Trophoblast cell (in vitro differentiated cells and primary cell): ENCODE measurements at regions not wholly inside any gene's neighbourhood (a gene's known extent, or its start where the extent isn't known, plus 50 kb on each side); places are given as distances from the start of the nearest gene placed in this dataset.

Experiments used
- DNase-seq, 2 donors: peaks; one replicate each; pipeline ENCODE4 v3.0.0-alpha.2; 2016
- H2AFZ ChIP-seq: 2 replicates; pipeline ENCODE4 v1.6.1; 2013; ENCODE audit warnings: low read length, moderate library complexity, mild to moderate bottlenecking; ENCODE audit not compliant: insufficient read depth, poor library complexity
- H2AK5ac ChIP-seq: 2 replicates; pipeline ENCODE4 v1.6.1; 2013; ENCODE audit warnings: mild to moderate bottlenecking, low read length
- H2BK120ac ChIP-seq: 2 replicates; pipeline ENCODE4 v1.6.1; 2013; ENCODE audit warnings: low read length, mild to moderate bottlenecking, moderate library complexity; ENCODE audit not compliant: insufficient read depth, poor library complexity
- H2BK12ac ChIP-seq: 2 replicates; pipeline ENCODE4 v1.6.1; 2013; ENCODE audit warnings: mild to moderate bottlenecking, low read length, moderate library complexity
- H2BK5ac ChIP-seq: 2 replicates; pipeline ENCODE4 v1.6.1; 2013; ENCODE audit warnings: low read length, low read depth, moderate library complexity, mild to moderate bottlenecking; ENCODE audit not compliant: poor library complexity
- H3K14ac ChIP-seq: 2 replicates; pipeline ENCODE4 v1.6.1; 2013; ENCODE audit warnings: mild to moderate bottlenecking, low read length
- H3K18ac ChIP-seq: 2 replicates; pipeline ENCODE4 v1.6.1; 2013; ENCODE audit warnings: mild to moderate bottlenecking, low read length
- H3K23ac ChIP-seq: 2 replicates; pipeline ENCODE4 v1.6.1; 2013; ENCODE audit warnings: low read length
- H3K27ac ChIP-seq: 2 replicates; pipeline ENCODE4 v1.5.1; 2013; ENCODE audit warnings: low read depth, mild to moderate bottlenecking, inconsistent platforms, low read length, moderate library complexity
- H3K27me3 ChIP-seq: 2 replicates; pipeline ENCODE4 v1.6.1; 2013; ENCODE audit warnings: inconsistent platforms, mild to moderate bottlenecking, low read length, moderate library complexity; ENCODE audit not compliant: insufficient read depth
- H3K36me3 ChIP-seq, 2 experiments: 1 replicate in 1 of 2; 2 replicates in 1 of 2; pipeline ENCODE4 v1.6.1; 2013; ENCODE audit warnings: low read length in 2 of 2, mild to moderate bottlenecking in 2 of 2, moderate library complexity in 1 of 2; ENCODE audit not compliant: insufficient read depth in 2 of 2, control insufficient read depth in 1 of 2
- H3K4ac ChIP-seq: 2 replicates; pipeline ENCODE4 v1.6.1; 2013; ENCODE audit warnings: low read depth, mild to moderate bottlenecking, low read length, moderate library complexity
- H3K4me1 ChIP-seq, 2 experiments: 1 replicate in 1 of 2; 2 replicates in 1 of 2; pipeline ENCODE4 v1.6.1; 2013; ENCODE audit warnings: low read length in 2 of 2, mild to moderate bottlenecking in 2 of 2, moderate library complexity in 1 of 2; ENCODE audit not compliant: insufficient read depth in 2 of 2, control insufficient read depth in 1 of 2
- H3K4me2 ChIP-seq: 2 replicates; pipeline ENCODE4 v1.6.1; 2013; ENCODE audit warnings: inconsistent platforms, mild to moderate bottlenecking, low read length, moderate library complexity
- H3K4me3 ChIP-seq: 2 replicates; pipeline ENCODE4 v1.5.1; 2013; ENCODE audit warnings: mild to moderate bottlenecking, low read depth, low read length, inconsistent platforms
- H3K79me1 ChIP-seq: one replicate; pipeline ENCODE4 v1.6.1; 2013; ENCODE audit warnings: low read length
- H3K79me2 ChIP-seq: 2 replicates; pipeline ENCODE4 v1.6.1; 2013; ENCODE audit warnings: low read length, mild to moderate bottlenecking; ENCODE audit not compliant: control insufficient read depth, insufficient read depth, poor library complexity
- H3K9ac ChIP-seq: 2 replicates; pipeline ENCODE4 v1.6.1; 2013; ENCODE audit warnings: mild to moderate bottlenecking, low read length
- H3K9me3 ChIP-seq: 2 replicates; pipeline ENCODE4 v1.6.1; 2013; ENCODE audit warnings: low read depth, mild to moderate bottlenecking, control low read depth, inconsistent platforms, low read length; ENCODE audit not compliant: insufficient read depth
- H4K12ac ChIP-seq: 2 replicates; pipeline ENCODE4 v1.6.1; 2013; ENCODE audit warnings: low read depth, mild to moderate bottlenecking, low read length, moderate library complexity
- H4K8ac ChIP-seq: 2 replicates; pipeline ENCODE4 v1.6.1; 2013; ENCODE audit warnings: low read depth, mild to moderate bottlenecking, low read length, moderate library complexity
- H4K91ac ChIP-seq: one replicate; pipeline ENCODE4 v1.6.1; 2013; ENCODE audit warnings: low read depth, mild to moderate bottlenecking, low read length, moderate library complexity
- WGBS: extraction: QIAGEN DNeasy Blood & Tissue Kit; methylation state at CpG from one replicate; pipeline ENCODE4 v1.1.7; 2013; ENCODE audit warnings: missing lambda C conversion rate; ENCODE audit not compliant: insufficient read length, insufficient coverage; ENCODE audit errors: extremely low coverage; 5-methylcytosine and 5-hydroxymethylcytosine counted together

DNA sequence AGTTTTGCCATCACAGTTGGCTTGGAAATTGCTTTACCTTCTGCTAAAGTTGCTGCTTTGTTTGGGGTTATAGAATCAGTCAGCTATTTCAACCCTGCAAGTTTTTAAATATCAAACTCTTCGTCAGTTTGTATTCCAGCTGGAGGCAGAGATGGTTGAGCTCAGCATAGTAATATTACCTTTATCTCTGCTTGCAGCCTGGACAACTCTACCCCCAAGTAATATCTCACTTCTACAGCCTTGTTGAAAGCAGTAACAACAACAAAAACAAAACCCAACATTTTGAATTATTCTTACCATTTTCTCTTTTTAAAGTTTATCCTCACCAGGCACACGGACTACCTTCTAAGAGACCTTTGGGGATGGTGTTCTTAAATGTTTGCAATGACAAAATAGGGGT is 239.1 kb upstream of the PHF14 start:
- Histone ChIP-seq H2BK120ac (no peak overlapping the region), H3K79me2 (no peaks in the 10 kb centered on the region), H3K27ac (no peak overlapping the region), H3K23ac (no peak overlapping the region), H2BK12ac (no peak overlapping the region), H3K4me3 (no peak overlapping the region), H3K9ac (no peak overlapping the region), H4K91ac (no peak overlapping the region), H3K18ac (no peak overlapping the region), H3K4me1 (no peaks in the 10 kb centered on the region), H3K14ac (no peak overlapping the region), H3K36me3 (no peaks in the 10 kb centered on the region), H3K4me2 (no peak overlapping the region), H3K79me1 (no peaks in the 10 kb centered on the region), H2AK5ac (no peak overlapping the region), H3K9me3 (no peaks in the 10 kb centered on the region), H3K4ac (no peak overlapping the region), H2BK5ac (no peak overlapping the region), H3K27me3 (no peaks in the 10 kb centered on the region), H4K12ac (no peak overlapping the region), H4K8ac (no peak overlapping the region), H2AFZ (no peak overlapping the region)
- no peak for DNase-seq
- WGBS, result no CpG with 5 or more reads among the region's 2 CpGs

- H3K79me1 ChIP-seq, result no peaks in the 10 kb centered on the region
- H4K12ac ChIP-seq, result no peak overlapping the region
- no peak overlapping the region for H2AK5ac ChIP-seq
- no peak overlapping the region for H3K27ac ChIP-seq
- no peaks in the 10 kb centered on the region for H3K4me1 ChIP-seq
- no peak overlapping the region for H4K91ac ChIP-seq
- no peak overlapping the region for H4K8ac ChIP-seq
- H3K36me3 ChIP-seq, result no peaks in the 10 kb centered on the region
- H3K9me3 ChIP-seq, result no peaks in the 10 kb centered on the region
- H3K4me3 ChIP-seq, result no peak overlapping the region
- H3K14ac ChIP-seq, result no peak overlapping the region
- no peak overlapping the region for H3K4ac ChIP-seq
- no peak for DNase-seq
- H2BK5ac ChIP-seq, result no peak overlapping the region
- H3K18ac ChIP-seq, result no peak overlapping the region
- H3K27me3 ChIP-seq, result no peaks in the 10 kb centered on the region
- no peak overlapping the region for H2AFZ ChIP-seq
- no peak overlapping the region for H2BK12ac ChIP-seq
- H3K4me2 ChIP-seq, result no peak overlapping the region
- no peaks in the 10 kb centered on the region for H3K79me2 ChIP-seq
- no peak overlapping the region for H3K23ac ChIP-seq
- WGBS, result no CpG with 5 or more reads among the region's 4 CpGs
- no peak overlapping the region for H3K9ac ChIP-seq
- H2BK120ac ChIP-seq, result no peak overlapping the region
Measured at GRCh38 chr7:10739401-10739800, 234.3 kb upstream of the PHF14 start.

GRCh38 chr7:10740805-10741204 is 232.9 kb upstream of the PHF14 start:
- Histone ChIP-seq H3K27me3 (no peaks in the 10 kb centered on the region), H3K79me2 (no peaks in the 10 kb centered on the region)

DNA sequence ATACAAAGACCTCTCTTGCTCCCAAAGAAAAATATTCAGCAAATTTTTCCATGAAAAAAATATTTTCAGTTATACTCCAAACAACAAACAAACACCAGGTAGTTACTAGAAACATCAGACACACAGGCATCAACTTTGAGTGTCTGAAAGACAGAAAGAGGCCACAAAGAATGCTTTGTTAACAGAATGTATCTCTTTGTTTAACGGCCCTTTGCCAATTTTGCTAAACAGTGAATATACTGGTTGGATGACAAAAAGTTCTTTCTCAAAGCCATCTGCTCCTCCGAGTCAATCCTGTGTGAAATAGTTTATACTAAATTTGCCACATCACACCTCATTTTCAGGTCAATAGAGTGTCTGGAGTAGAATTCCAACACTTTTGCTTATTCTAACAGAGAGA is 216.7 kb upstream of the PHF14 start:
- no CpG with 5 or more reads among the region's 2 CpGs for WGBS
- Histone ChIP-seq H3K9me3 (peaks cover 3% of the 10 kb centered on the region), H2AK5ac (no peak overlapping the region), H2BK120ac (no peak overlapping the region), H3K14ac (no peak overlapping the region), H2BK12ac (no peak overlapping the region), H3K4me3 (no peak overlapping the region), H3K36me3 (no peaks in the 10 kb centered on the region), H3K4me2 (no peak overlapping the region), H2AFZ (no peak overlapping the region), H4K8ac (no peak overlapping the region), H3K79me1 (no peaks in the 10 kb centered on the region), H3K27ac (no peak overlapping the region), H3K18ac (no peak overlapping the region), H3K9ac (no peak overlapping the region), H3K27me3 (no peaks in the 10 kb centered on the region), H3K79me2 (no peaks in the 10 kb centered on the region), H3K4ac (no peak overlapping the region), H3K4me1 (no peaks in the 10 kb centered on the region), H3K23ac (no peak overlapping the region), H2BK5ac (no peak overlapping the region), H4K91ac (no peak overlapping the region), H4K12ac (no peak overlapping the region)
- DNase-seq, result no peak

More at GRCh38 chr7:10740805-10741204, 232.9 kb upstream of the PHF14 start:
- Histone ChIP-seq H4K8ac (no peak overlapping the region), H3K23ac (no peak overlapping the region), H3K4ac (no peak overlapping the region), H3K9me3 (no peaks in the 10 kb centered on the region), H4K12ac (no peak overlapping the region), H3K14ac (no peak overlapping the region), H2BK120ac (no peak overlapping the region), H3K4me1 (no peaks in the 10 kb centered on the region), H3K36me3 (no peaks in the 10 kb centered on the region), H3K79me1 (no peaks in the 10 kb centered on the region), H2BK5ac (no peak overlapping the region), H3K9ac (no peak overlapping the region), H2BK12ac (no peak overlapping the region), H3K4me2 (no peak overlapping the region), H3K4me3 (no peak overlapping the region), H2AFZ (no peak overlapping the region), H3K18ac (no peak overlapping the region), H3K27ac (no peak overlapping the region), H2AK5ac (no peak overlapping the region), H4K91ac (no peak overlapping the region)
- DNase-seq, result no peak
- WGBS, result no CpG with 5 or more reads among the region's 1 CpG
